Natural killer cell (primary cell): ENCODE measurements at regions not wholly inside any gene's neighbourhood (a gene's known extent, or its start where the extent isn't known, plus 50 kb on each side); places are given as distances from the start of the nearest gene placed in this dataset.
"Not testable (repeated sequence)": the region's sequence is repeated elsewhere in the genome, so short reads cannot be mapped to it uniquely, and the experiment has no call there.

Experiments used
- ATAC-seq, 3 donors: fragments of 150-1000 bp in 2 of 3; fragments of 200-7000 bp in 1 of 3; cut with Tn5 transposase; 1 replicate in 1 of 3; 2 replicates in 2 of 3; pipeline ENCODE4 v1.10.0; 2021; ENCODE audit warnings: mild to moderate bottlenecking in 2 of 3, moderate library complexity in 2 of 3
- DNase-seq, 2 donors: peaks; one replicate each; pipeline versions ENCODE4 v3.0.0 to v3.0.0-alpha.2; 2013 to 2021; ENCODE audit warnings: mixed read lengths in 1 of 2
- H3K27ac ChIP-seq: one replicate; pipeline ENCODE4 v1.5.1; 2013; ENCODE audit warnings: mild to moderate bottlenecking, low read length
- H3K27me3 ChIP-seq: one replicate; pipeline ENCODE4 v1.6.1; 2013; ENCODE audit warnings: low read length; ENCODE audit not compliant: control insufficient read depth, insufficient read depth
- H3K36me3 ChIP-seq: one replicate; pipeline ENCODE4 v1.6.1; 2013; ENCODE audit warnings: low read length; ENCODE audit not compliant: control insufficient read depth, insufficient read depth
- H3K4me1 ChIP-seq: one replicate; pipeline ENCODE4 v1.6.1; 2013; ENCODE audit warnings: low read length; ENCODE audit not compliant: control insufficient read depth, insufficient read depth
- H3K4me3 ChIP-seq: one replicate; pipeline ENCODE4 v1.5.1; 2013; ENCODE audit warnings: low read length
- H3K9me3 ChIP-seq: one replicate; pipeline ENCODE4 v1.6.1; 2013; ENCODE audit warnings: low read length; ENCODE audit not compliant: control insufficient read depth, insufficient read depth
- H3K27ac Mint-ChIP-seq, 2 donors: one replicate each; pipeline ENCODE4 v1.8.0; 2022; ENCODE audit warnings: mild to moderate bottlenecking in 2 of 2, mixed read lengths in 2 of 2, moderate library complexity in 1 of 2
- H3K27me3 Mint-ChIP-seq, 2 donors: one replicate each; pipeline ENCODE4 v1.8.0; 2022; ENCODE audit warnings: low read depth in 2 of 2, mixed read lengths in 2 of 2
- H3K36me3 Mint-ChIP-seq: one replicate; pipeline ENCODE4 v1.8.0; 2022; ENCODE audit warnings: mixed read lengths
- H3K4me1 Mint-ChIP-seq, 2 donors: one replicate each; pipeline ENCODE4 v1.8.0; 2022; ENCODE audit warnings: mixed read lengths in 2 of 2
- H3K4me3 Mint-ChIP-seq: one replicate; pipeline ENCODE4 v1.8.0; 2022; ENCODE audit warnings: mild to moderate bottlenecking, moderate library complexity, mixed read lengths
- H3K9me3 Mint-ChIP-seq, 2 donors: one replicate each; pipeline ENCODE4 v1.8.0; 2022; ENCODE audit warnings: mixed read lengths in 2 of 2
- WGBS: methylation state at CpG from one replicate; pipeline ENCODE4 v1.1.7; 2013; ENCODE audit warnings: missing lambda C conversion rate; ENCODE audit not compliant: insufficient coverage; 5-methylcytosine and 5-hydroxymethylcytosine counted together
- intact Hi-C: fragments of 100-400 bp; cut with micrococcal nuclease; formaldehyde crosslinking; loops from one replicate; pipeline ENCODE4 v1.14.2; 2022
- TF ChIP-seq, protein P1 (sequence below): fragments of 200-600 bp; IDR thresholded peaks from one replicate; pipeline ENCODE4 v1.8.0; 2022; ENCODE audit warnings: antibody characterized with exemption

DNA sequence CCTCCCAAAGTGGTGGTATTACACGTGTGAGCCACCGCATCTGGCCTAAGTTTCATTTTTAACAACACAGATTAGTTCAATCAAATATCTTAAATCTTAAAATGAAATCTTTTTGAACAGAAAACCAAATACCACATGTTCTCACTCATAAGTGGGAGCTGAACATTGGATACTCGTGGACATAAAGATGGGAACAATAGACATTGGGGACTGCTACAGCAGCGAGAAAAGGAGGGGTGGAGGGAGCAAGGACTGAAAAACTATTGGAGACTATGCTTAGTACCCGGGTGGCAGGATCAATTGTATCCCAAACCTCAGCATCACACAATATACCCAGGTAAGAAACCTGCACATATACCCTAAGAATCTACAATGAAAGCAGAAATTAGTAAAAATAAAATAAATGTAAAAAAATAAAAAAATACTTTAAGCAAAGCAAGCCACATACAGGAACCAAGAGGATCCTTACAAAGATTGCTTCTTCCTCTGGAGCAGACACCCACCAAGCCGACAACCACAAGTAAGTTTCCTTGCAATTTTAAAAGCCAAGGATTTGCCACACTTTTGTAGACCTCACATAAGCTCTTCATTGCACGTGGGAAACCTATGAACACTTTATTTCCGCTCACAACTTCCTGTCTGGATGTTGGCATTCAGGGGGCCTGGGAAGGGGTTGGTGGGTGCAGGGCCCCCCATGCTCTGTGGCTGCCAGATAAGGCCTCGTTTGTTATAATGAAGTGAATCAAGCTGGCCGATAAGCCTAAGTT is 147.9 kb downstream of the MYCN start:
- Mint-ChIP-seq H3K4me3 (no peak overlapping the region), H3K27ac (no peak overlapping the region), H3K9me3 (no peaks in the 10 kb centered on the region), H3K36me3 (no peaks in the 10 kb centered on the region), H3K27me3 (no peaks in the 10 kb centered on the region), H3K4me1 (no peaks in the 10 kb centered on the region)
- Histone ChIP-seq H3K9me3 (no peaks in the 10 kb centered on the region), H3K27me3 (no peaks in the 10 kb centered on the region), H3K36me3 (no peaks in the 10 kb centered on the region), H3K4me1 (no peaks in the 10 kb centered on the region), H3K4me3 (no peak overlapping the region), H3K27ac (no peak overlapping the region)
- intact Hi-C loops = no loop called here
- WGBS = 39% methylated on average over 9 of the region's 10 CpGs
- TF ChIP-seq, protein P1, sequence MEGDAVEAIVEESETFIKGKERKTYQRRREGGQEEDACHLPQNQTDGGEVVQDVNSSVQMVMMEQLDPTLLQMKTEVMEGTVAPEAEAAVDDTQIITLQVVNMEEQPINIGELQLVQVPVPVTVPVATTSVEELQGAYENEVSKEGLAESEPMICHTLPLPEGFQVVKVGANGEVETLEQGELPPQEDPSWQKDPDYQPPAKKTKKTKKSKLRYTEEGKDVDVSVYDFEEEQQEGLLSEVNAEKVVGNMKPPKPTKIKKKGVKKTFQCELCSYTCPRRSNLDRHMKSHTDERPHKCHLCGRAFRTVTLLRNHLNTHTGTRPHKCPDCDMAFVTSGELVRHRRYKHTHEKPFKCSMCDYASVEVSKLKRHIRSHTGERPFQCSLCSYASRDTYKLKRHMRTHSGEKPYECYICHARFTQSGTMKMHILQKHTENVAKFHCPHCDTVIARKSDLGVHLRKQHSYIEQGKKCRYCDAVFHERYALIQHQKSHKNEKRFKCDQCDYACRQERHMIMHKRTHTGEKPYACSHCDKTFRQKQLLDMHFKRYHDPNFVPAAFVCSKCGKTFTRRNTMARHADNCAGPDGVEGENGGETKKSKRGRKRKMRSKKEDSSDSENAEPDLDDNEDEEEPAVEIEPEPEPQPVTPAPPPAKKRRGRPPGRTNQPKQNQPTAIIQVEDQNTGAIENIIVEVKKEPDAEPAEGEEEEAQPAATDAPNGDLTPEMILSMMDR = no peak
- DNase-seq (no peak), ATAC-seq (no peak)

DNA sequence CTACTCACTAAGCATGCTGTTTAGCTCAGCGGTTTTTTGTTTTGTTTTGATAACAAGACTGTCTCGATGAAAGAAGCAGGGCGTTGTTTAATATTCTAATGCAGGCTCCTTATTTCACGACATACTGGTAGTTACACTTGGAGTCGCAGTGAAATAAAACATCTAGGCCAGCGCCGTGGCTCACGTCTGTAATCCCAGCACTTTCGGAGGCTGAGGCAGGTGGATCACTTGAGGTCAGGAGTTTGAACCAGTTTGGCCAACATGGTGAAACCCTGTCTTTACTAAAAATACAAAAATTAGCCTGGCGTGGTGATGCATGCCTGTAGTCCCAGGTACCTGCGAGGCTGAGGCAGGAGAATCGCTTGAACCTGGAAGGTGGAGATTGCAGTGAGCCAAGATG is 145.8 kb downstream of the MYCN start:
- H3K4me1 Mint-ChIP-seq, H3K4me3 ChIP-seq, H3K36me3 ChIP-seq, H3K27ac ChIP-seq, DNase-seq, ATAC-seq, H3K27me3 Mint-ChIP-seq, H3K36me3 Mint-ChIP-seq, intact Hi-C loops, H3K9me3 Mint-ChIP-seq, H3K27ac Mint-ChIP-seq, H3K9me3 ChIP-seq, H3K4me3 Mint-ChIP-seq, H3K27me3 ChIP-seq, H3K4me1 ChIP-seq: not testable (repeated sequence)
- 96% methylated on average over 12 of the region's 12 CpGs for WGBS

DNA sequence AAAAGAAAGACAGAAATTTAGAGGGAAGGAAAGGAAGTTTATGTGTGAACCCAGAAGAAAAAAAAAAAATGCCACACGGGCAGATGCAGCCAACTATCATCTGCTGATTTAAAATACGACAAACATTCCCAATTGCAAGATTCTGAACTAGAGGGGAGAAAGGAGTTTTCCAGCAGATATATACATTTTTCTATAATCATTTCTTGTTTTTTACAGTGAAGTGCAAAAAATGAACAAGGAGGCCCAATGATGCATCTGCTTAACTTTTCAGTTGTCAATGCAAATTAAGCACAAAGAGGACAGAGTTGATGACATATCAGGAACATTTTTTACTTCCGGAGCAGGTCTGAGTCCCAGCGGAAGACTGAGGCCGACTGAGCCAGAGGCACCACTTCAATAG is 144.7 kb downstream of the MYCN start:
- H3K4me3 Mint-ChIP-seq = no peak overlapping the region

DNA sequence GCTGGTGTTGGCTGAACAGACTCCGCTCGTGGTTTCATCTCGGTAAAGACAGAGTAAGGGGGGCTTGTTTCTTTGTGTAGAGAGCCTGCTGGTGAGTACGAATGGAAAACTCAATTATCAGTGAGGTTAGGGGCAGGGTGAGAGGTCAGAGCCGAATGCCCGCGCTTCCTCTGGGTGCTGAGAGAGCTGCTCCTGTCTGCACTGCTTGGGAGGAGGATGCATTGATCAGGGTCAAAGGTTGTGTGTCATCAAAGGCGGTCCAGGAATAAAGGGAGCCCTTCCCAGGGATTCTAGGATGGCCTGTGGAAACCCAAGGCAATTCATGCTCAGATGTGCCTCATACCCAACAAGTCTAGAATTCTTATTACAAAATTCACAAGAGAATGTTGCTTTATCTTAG is 143.9 kb downstream of the MYCN start:
- H3K4me1 ChIP-seq = no peaks in the 10 kb centered on the region
- TF ChIP-seq, protein P1 = no peak
- no peaks in the 10 kb centered on the region for H3K4me1 Mint-ChIP-seq
- intact Hi-C loops = no loop called here
- no peaks in the 10 kb centered on the region for H3K36me3 ChIP-seq
- DNase-seq (no peak), ATAC-seq (no peak)
- no peak overlapping the region for H3K27ac Mint-ChIP-seq
- no peaks in the 10 kb centered on the region for H3K9me3 Mint-ChIP-seq
- no peaks in the 10 kb centered on the region for H3K27me3 Mint-ChIP-seq
- no peak overlapping the region for H3K4me3 Mint-ChIP-seq
- no peaks in the 10 kb centered on the region for H3K36me3 Mint-ChIP-seq
- H3K4me3 ChIP-seq = no peak overlapping the region
- no peak overlapping the region for H3K27ac ChIP-seq
- no peaks in the 10 kb centered on the region for H3K27me3 ChIP-seq
- WGBS = 83% methylated on average over 8 of the region's 8 CpGs
- H3K9me3 ChIP-seq = no peaks in the 10 kb centered on the region

More for the DNA sequence above, 144.7 kb downstream of the MYCN start:
- 100% methylated on average over 4 of the region's 5 CpGs for WGBS
- Histone ChIP-seq H3K4me3 (no peak overlapping the region), H3K9me3 (no peaks in the 10 kb centered on the region), H3K4me1 (no peaks in the 10 kb centered on the region), H3K27ac (no peak overlapping the region), H3K27me3 (no peaks in the 10 kb centered on the region), H3K36me3 (no peaks in the 10 kb centered on the region)
- no peak overlapping the region for H3K27ac Mint-ChIP-seq
- H3K9me3 Mint-ChIP-seq = no peaks in the 10 kb centered on the region
- ATAC-seq = no peak
- DNase-seq = no peak
- no peaks in the 10 kb centered on the region for H3K4me1 Mint-ChIP-seq
- intact Hi-C loops = no loop called here
- no peaks in the 10 kb centered on the region for H3K36me3 Mint-ChIP-seq
- TF ChIP-seq, protein P1 = no peak
- no peaks in the 10 kb centered on the region for H3K27me3 Mint-ChIP-seq
